CD4-positive, CD25-positive, alpha-beta regulatory T cell (primary cell): ENCODE measurements at regions not wholly inside any gene's neighbourhood (a gene's known extent, or its start where the extent isn't known, plus 50 kb on each side); places are given as distances from the start of the nearest gene placed in this dataset.

Experiments used
- ATAC-seq, 2 donors: fragments of 150-1000 bp; cut with Tn5 transposase; one replicate each; pipeline ENCODE4 v1.10.0; 2021; ENCODE audit warnings: low read depth in 2 of 2, moderate number of reproducible peaks in 2 of 2, moderate library complexity in 1 of 2
- DNase-seq, 3 donors: peaks; one replicate each; pipeline versions ENCODE4 v3.0.0 to v3.0.0-alpha.2; 2012 to 2022; ENCODE audit warnings: mixed read lengths in 1 of 3
- H3K27ac ChIP-seq: one replicate; pipeline ENCODE4 v1.7.0; 2013; ENCODE audit warnings: mild to moderate bottlenecking, low read length; ENCODE audit not compliant: insufficient read depth, poor library complexity, severe bottlenecking
- H3K27me3 ChIP-seq: one replicate; pipeline ENCODE4 v1.7.0; 2013; ENCODE audit warnings: low read length; ENCODE audit not compliant: control insufficient read depth, insufficient read depth
- H3K36me3 ChIP-seq: one replicate; pipeline ENCODE4 v1.7.0; 2013; ENCODE audit warnings: mild to moderate bottlenecking, low read length, moderate library complexity; ENCODE audit not compliant: control insufficient read depth, insufficient read depth
- H3K4me1 ChIP-seq: 2 replicates; pipeline ENCODE4 v1.7.0; 2013; ENCODE audit warnings: mild to moderate bottlenecking, low read length; ENCODE audit not compliant: insufficient read depth, control insufficient read depth, poor library complexity, severe bottlenecking
- H3K4me3 ChIP-seq: one replicate; pipeline ENCODE4 v1.7.0; 2013; ENCODE audit warnings: low read depth, mild to moderate bottlenecking, low read length, moderate library complexity
- H3K9me3 ChIP-seq, 2 experiments: 1 replicate in 1 of 2; 2 replicates in 1 of 2; pipeline ENCODE4 v1.7.0; 2013; ENCODE audit warnings: low read length in 2 of 2, mild to moderate bottlenecking in 1 of 2, moderate library complexity in 1 of 2; ENCODE audit not compliant: control insufficient read depth in 2 of 2
- H3K27ac Mint-ChIP-seq, 3 donors: one replicate each; pipeline ENCODE4 v1.8.0; 2020 to 2022; ENCODE audit warnings: mild to moderate bottlenecking in 3 of 3, mixed read lengths in 3 of 3, moderate library complexity in 2 of 3
- H3K27me3 Mint-ChIP-seq: one replicate; pipeline ENCODE4 v1.8.0; 2022; ENCODE audit warnings: mild to moderate bottlenecking, mixed read lengths
- H3K36me3 Mint-ChIP-seq: one replicate; pipeline ENCODE4 v1.8.0; 2020; ENCODE audit warnings: mixed read lengths
- H3K4me1 Mint-ChIP-seq, 4 donors: one replicate each; pipeline ENCODE4 v1.8.0; 2020 to 2022; ENCODE audit warnings: mixed read lengths in 4 of 4, mild to moderate bottlenecking in 1 of 4
- H3K4me3 Mint-ChIP-seq, 4 donors: one replicate each; pipeline ENCODE4 v1.8.0; 2020 to 2022; ENCODE audit warnings: mild to moderate bottlenecking in 4 of 4, mixed read lengths in 4 of 4, moderate library complexity in 3 of 4
- H3K9me3 Mint-ChIP-seq, 7 donors: one replicate each; pipeline ENCODE4 v1.8.0; 2020 to 2022; ENCODE audit warnings: mixed read lengths in 7 of 7, mild to moderate bottlenecking in 3 of 7, moderate library complexity in 2 of 7

GRCh38 chr2:193703411-193703810 is 1508.7 kb upstream of the TMEFF2 start:
- Mint-ChIP-seq H3K27me3 (no peaks in the 10 kb centered on the region), H3K9me3 (peaks cover 0 to 4% (median 2%) of the 10 kb centered on the region in 7 donors), H3K4me3 (no peak overlapping the region), H3K36me3 (no peaks in the 10 kb centered on the region), H3K27ac (no peak overlapping the region), H3K4me1 (no peaks in the 10 kb centered on the region)
- Histone ChIP-seq H3K4me3 (no peak overlapping the region), H3K4me1 (no peaks in the 10 kb centered on the region), H3K27me3 (no peaks in the 10 kb centered on the region), H3K9me3 (no peaks in the 10 kb centered on the region), H3K36me3 (no peaks in the 10 kb centered on the region), H3K27ac (no peak overlapping the region)
- DNase-seq: no peak
- ATAC-seq: no peak

GRCh38 chr2:193701484-193701883 is 1506.8 kb upstream of the TMEFF2 start:
- Mint-ChIP-seq H3K4me1 (no peaks in the 10 kb centered on the region), H3K27me3 (no peaks in the 10 kb centered on the region), H3K36me3 (no peaks in the 10 kb centered on the region), H3K27ac (no peak overlapping the region), H3K4me3 (peak overlapping the region in 1 of 4 donors; percentile 66), H3K9me3 (peaks cover 0 to 4% (median 0%) of the 10 kb centered on the region in 7 donors)
- Histone ChIP-seq H3K36me3 (no peaks in the 10 kb centered on the region), H3K27ac (no peak overlapping the region), H3K4me1 (no peaks in the 10 kb centered on the region), H3K27me3 (no peaks in the 10 kb centered on the region), H3K9me3 (no peaks in the 10 kb centered on the region), H3K4me3 (no peak overlapping the region)
- DNase-seq: no peak
- no peak for ATAC-seq

GRCh38 chr2:193695367-193695766 is 1500.6 kb upstream of the TMEFF2 start:
- no peaks in the 10 kb centered on the region for H3K27me3 ChIP-seq
- H3K9me3 Mint-ChIP-seq: peaks cover 0 to 2% (median 0%) of the 10 kb centered on the region in 7 donors
- no peaks in the 10 kb centered on the region for H3K36me3 ChIP-seq
- no peak overlapping the region for H3K27ac Mint-ChIP-seq
- H3K27ac ChIP-seq: no peak overlapping the region
- DNase-seq (peak in 1 of 3 donors; percentile 10), ATAC-seq (no peak)
- no peaks in the 10 kb centered on the region for H3K4me1 Mint-ChIP-seq
- H3K4me1 ChIP-seq: no peaks in the 10 kb centered on the region
- H3K27me3 Mint-ChIP-seq: peaks cover 6% of the 10 kb centered on the region
- no peaks in the 10 kb centered on the region for H3K9me3 ChIP-seq
- no peak overlapping the region for H3K4me3 Mint-ChIP-seq
- no peaks in the 10 kb centered on the region for H3K36me3 Mint-ChIP-seq
- no peak overlapping the region for H3K4me3 ChIP-seq

GRCh38 chr2:193693758-193694157 is 1499.0 kb upstream of the TMEFF2 start:
- no peaks in the 10 kb centered on the region for H3K9me3 ChIP-seq
- Mint-ChIP-seq H3K36me3 (no peaks in the 10 kb centered on the region), H3K9me3 (no peaks in the 10 kb centered on the region), H3K27me3 (peaks cover 6% of the 10 kb centered on the region), H3K4me3 (no peak overlapping the region), H3K4me1 (no peaks in the 10 kb centered on the region), H3K27ac (no peak overlapping the region)
- no peaks in the 10 kb centered on the region for H3K27me3 ChIP-seq
- DNase-seq (no peak), ATAC-seq (no peak)
- no peaks in the 10 kb centered on the region for H3K4me1 ChIP-seq
- no peak overlapping the region for H3K27ac ChIP-seq
- H3K36me3 ChIP-seq: no peaks in the 10 kb centered on the region
- no peak overlapping the region for H3K4me3 ChIP-seq

- Mint-ChIP-seq H3K36me3 (no peaks in the 10 kb centered on the region), H3K27me3 (peaks cover 6% of the 10 kb centered on the region), H3K4me1 (no peaks in the 10 kb centered on the region), H3K9me3 (no peaks in the 10 kb centered on the region), H3K27ac (no peak overlapping the region), H3K4me3 (no peak overlapping the region)
- ATAC-seq: no peak
- Histone ChIP-seq H3K4me1 (no peaks in the 10 kb centered on the region), H3K27ac (no peak overlapping the region), H3K9me3 (no peaks in the 10 kb centered on the region), H3K36me3 (no peaks in the 10 kb centered on the region), H3K4me3 (no peak overlapping the region), H3K27me3 (no peaks in the 10 kb centered on the region)
- no peak for DNase-seq
Measured at GRCh38 chr2:193690572-193690971, 1495.8 kb upstream of the TMEFF2 start.

GRCh38 chr2:193687195-193687594 is 1492.5 kb upstream of the TMEFF2 start:
- no peaks in the 10 kb centered on the region for H3K36me3 ChIP-seq
- ATAC-seq (no peak), DNase-seq (no peak)
- H3K9me3 ChIP-seq: no peaks in the 10 kb centered on the region
- H3K27me3 ChIP-seq: no peaks in the 10 kb centered on the region
- H3K27ac Mint-ChIP-seq: no peak overlapping the region
- H3K9me3 Mint-ChIP-seq: no peaks in the 10 kb centered on the region
- H3K27ac ChIP-seq: no peak overlapping the region
- no peaks in the 10 kb centered on the region for H3K4me1 Mint-ChIP-seq
- no peak overlapping the region for H3K4me3 ChIP-seq
- no peaks in the 10 kb centered on the region for H3K36me3 Mint-ChIP-seq
- H3K4me3 Mint-ChIP-seq: no peak overlapping the region
- H3K4me1 ChIP-seq: no peaks in the 10 kb centered on the region
- H3K27me3 Mint-ChIP-seq: peaks cover 4% of the 10 kb centered on the region

GRCh38 chr2:193679847-193680246 is 1485.1 kb upstream of the TMEFF2 start:
- H3K9me3 ChIP-seq: no peaks in the 10 kb centered on the region
- no peaks in the 10 kb centered on the region for H3K27me3 ChIP-seq

GRCh38 chr2:193670478-193670877 is 1475.7 kb upstream of the TMEFF2 start:
- no peaks in the 10 kb centered on the region for H3K36me3 ChIP-seq
- Mint-ChIP-seq H3K9me3 (peaks cover 0 to 2% (median 0%) of the 10 kb centered on the region in 7 donors), H3K4me3 (no peak overlapping the region), H3K27ac (peak overlapping the region in 1 of 3 donors; percentile 7), H3K36me3 (no peaks in the 10 kb centered on the region), H3K27me3 (no peaks in the 10 kb centered on the region), H3K4me1 (no peaks in the 10 kb centered on the region)
- H3K27me3 ChIP-seq: no peaks in the 10 kb centered on the region
- no peak overlapping the region for H3K4me3 ChIP-seq
- no peak for ATAC-seq
- no peaks in the 10 kb centered on the region for H3K4me1 ChIP-seq
- DNase-seq: no peak
- H3K27ac ChIP-seq: no peak overlapping the region
- no peaks in the 10 kb centered on the region for H3K9me3 ChIP-seq

More at GRCh38 chr2:193679847-193680246, 1485.1 kb upstream of the TMEFF2 start:
- H3K36me3 ChIP-seq: no peaks in the 10 kb centered on the region
- ATAC-seq (no peak), DNase-seq (no peak)
- Mint-ChIP-seq H3K36me3 (no peaks in the 10 kb centered on the region), H3K27me3 (no peaks in the 10 kb centered on the region), H3K4me1 (no peaks in the 10 kb centered on the region), H3K27ac (no peak overlapping the region), H3K9me3 (peaks cover 0 to under 1% (median 0%) of the 10 kb centered on the region in 7 donors), H3K4me3 (no peak overlapping the region)
- no peak overlapping the region for H3K4me3 ChIP-seq
- no peaks in the 10 kb centered on the region for H3K4me1 ChIP-seq
- H3K27ac ChIP-seq: no peak overlapping the region
